ENCODE measurements at regions not wholly inside any gene's neighbourhood (a gene's known extent, or its start where the extent isn't known, plus 50 kb on each side); places are given as distances from the start of the nearest gene placed in this dataset.

GRCh38 chr9:107173422-107174180 is 109.5 kb upstream of the RAD23B start:
- in situ Hi-C loops (cut with MboI; ENCODE audit: low sequenced_read_pairs, unreplicated experiment) = loop anchor here (25.0 kb wide), 1 partner anchor 1286 kb away; no protein-coding TSS in a partner anchor
- no peak for DNase-seq (ENCODE audit: low spot score)
- no peak for TF ChIP-seq CTCF (IDR thresholded peaks at IDR 0.05; ENCODE audit: borderline replicate concordance, control extremely low read depth, extremely low read depth, insufficient read depth, missing control alignments)

- in situ Hi-C loops (cut with MboI; ENCODE audit: low sequenced_read_pairs, unreplicated experiment) = loop anchor here (25.0 kb wide), 1 partner anchor 1287 kb away; no protein-coding TSS in a partner anchor
Observed at GRCh38 chr9:107174441-107174840, 108.6 kb upstream of the RAD23B start.

GRCh38 chr9:107175041-107175440 is 108.0 kb upstream of the RAD23B start:
- in situ Hi-C loops (cut with MboI; ENCODE audit: low sequenced_read_pairs, unreplicated experiment) = no loop called here
- no peak for TF ChIP-seq CTCF (IDR thresholded peaks at IDR 0.05; ENCODE audit: borderline replicate concordance, control extremely low read depth, extremely low read depth, insufficient read depth, missing control alignments)
- no peak for DNase-seq (ENCODE audit: low spot score)

More at GRCh38 chr9:107174441-107174840, 108.6 kb upstream of the RAD23B start:
- TF ChIP-seq CTCF (IDR thresholded peaks at IDR 0.05; ENCODE audit: borderline replicate concordance, control extremely low read depth, extremely low read depth, insufficient read depth, missing control alignments) = no peak
- no peak for DNase-seq (ENCODE audit: low spot score)

- no peak for TF ChIP-seq CTCF (IDR thresholded peaks at IDR 0.05; ENCODE audit: borderline replicate concordance, control extremely low read depth, extremely low read depth, insufficient read depth, missing control alignments)
- no peak for DNase-seq (ENCODE audit: low spot score)
- in situ Hi-C loops (cut with MboI; ENCODE audit: low sequenced_read_pairs, unreplicated experiment) = no loop called here
Observed at GRCh38 chr9:107175816-107176435, 107.2 kb upstream of the RAD23B start.

GRCh38 chr9:107176436-107177151 is 106.5 kb upstream of the RAD23B start:
- no peak for DNase-seq (ENCODE audit: low spot score)
- in situ Hi-C loops (cut with MboI; ENCODE audit: low sequenced_read_pairs, unreplicated experiment) = no loop called here
- TF ChIP-seq CTCF (IDR thresholded peaks at IDR 0.05; ENCODE audit: borderline replicate concordance, control extremely low read depth, extremely low read depth, insufficient read depth, missing control alignments) = no peak

- DNase-seq (ENCODE audit: low spot score) = no peak
- in situ Hi-C loops (cut with MboI; ENCODE audit: low sequenced_read_pairs, unreplicated experiment) = no loop called here
- no peak for TF ChIP-seq CTCF (IDR thresholded peaks at IDR 0.05; ENCODE audit: borderline replicate concordance, control extremely low read depth, extremely low read depth, insufficient read depth, missing control alignments)
Observed at GRCh38 chr9:107177243-107177839, 105.7 kb upstream of the RAD23B start.

All from GM13976 (cell line).